ENCODE measurements at regions not wholly inside any gene's neighbourhood (a gene's known extent, or its start where the extent isn't known, plus 50 kb on each side); places are given as distances from the start of the nearest gene placed in this dataset.

- TF ChIP-seq CHD7 (IDR thresholded peaks at IDR 0.05; ENCODE audit: insufficient replicate concordance, low read length) (no peak), MAFK (IDR thresholded peaks at IDR 0.05; ENCODE audit: low read depth, low read length) (no peak), RAD21 (IDR thresholded peaks at IDR 0.05 in 1 of 2, conservative IDR thresholded peaks at IDR 0.05 in 1 of 2; ENCODE audit: low read depth in 2 of 2, low read length in 2 of 2) (peak; percentile 65 to 74), ATF3 (IDR thresholded peaks at IDR 0.05; ENCODE audit: insufficient read depth, low read depth, low read length) (no peak)
Measured at GRCh38 chr4:10893395-10893794, 208.8 kb upstream of the CLNK start (continued).

All from H1 (cell line).